Neural progenitor cell (in vitro differentiated cells): ENCODE measurements at regions not wholly inside any gene's neighbourhood (a gene's known extent, or its start where the extent isn't known, plus 50 kb on each side); places are given as distances from the start of the nearest gene placed in this dataset.

Source experiments
- CTCF ChIP-seq: fragments of 200-600 bp; sonication (generic); IDR thresholded peaks from 2 replicates; pipeline ENCODE4 v1.5.1; 2017; ENCODE audit warnings: antibody characterized with exemption, mild to moderate bottlenecking
- EZH2 ChIP-seq: fragments of 200-600 bp; sonication (generic); IDR thresholded peaks from 2 replicates; pipeline ENCODE4 v1.6.1; 2017; ENCODE audit warnings: antibody characterized with exemption, mild to moderate bottlenecking, moderate library complexity

GRCh38 chr2:48107326-48107925 is 201.1 kb upstream of the FBXO11 start:
- TF ChIP-seq EZH2 (no peak), CTCF (no peak)
